GM23338 (cell line): ENCODE measurements at regions not wholly inside any gene's neighbourhood (a gene's known extent, or its start where the extent isn't known, plus 50 kb on each side); places are given as distances from the start of the nearest gene placed in this dataset.

Experiments
- CTCF ChIP-seq, 2 experiments: fragments of 200-600 bp in 1 of 2; sonication (generic) in 1 of 2; conservative IDR thresholded peaks; 2 replicates each; pipeline versions ENCODE4 v1.5.1 to v1.6.1; 2016 to 2017; ENCODE audit warnings: antibody characterized with exemption in 2 of 2, low read depth in 2 of 2, mild to moderate bottlenecking in 2 of 2, moderate library complexity in 1 of 2
- EZH2 ChIP-seq: fragments of 200-600 bp; sonication (generic); IDR thresholded peaks from one replicate; pipeline ENCODE4 v1.8.0; 2017; ENCODE audit warnings: antibody characterized with exemption, mild to moderate bottlenecking, low read depth; ENCODE audit not compliant: unreplicated experiment
- REST ChIP-seq: IDR thresholded peaks from one replicate; pipeline ENCODE4 v1.6.1; 2018; ENCODE audit warnings: antibody characterized with exemption; ENCODE audit not compliant: unreplicated experiment

GRCh38 chr11:131137046-131137445, 220.8 kb upstream of the SNX19 start:
- no peak for TF ChIP-seq REST
- no peak for TF ChIP-seq CTCF (conservative IDR thresholded peaks at IDR 0.05; ENCODE audit: low read depth in 2 of 2)
- TF ChIP-seq EZH2, result no peak
